ENCODE measurements at regions not wholly inside any gene's neighbourhood (a gene's known extent, or its start where the extent isn't known, plus 50 kb on each side); places are given as distances from the start of the nearest gene placed in this dataset.

- Histone ChIP-seq H3K4me1 (no peaks in the 10 kb centered on the region), H3K9me3 (peaks cover 0 to 16% (median 9%) of the 10 kb centered on the region in 8 donors), H3K27ac (no peak overlapping the region), H3K4me3 (no peak overlapping the region), H3K36me3 (no peaks in the 10 kb centered on the region), H3K27me3 (replicated peaks in 1 of 7) (peaks cover 0 to 9% (median 0%) of the 10 kb centered on the region in 7 donors)
- no peak for TF ChIP-seq POLR2A (IDR thresholded peaks at IDR 0.05)
- TF ChIP-seq CTCF (IDR thresholded peaks at IDR 0.05 in 8 of 11, conservative IDR thresholded peaks at IDR 0.05 in 3 of 11) = no peak
- TF ChIP-seq POLR2AphosphoS5 (IDR thresholded peaks at IDR 0.05) = no peak
- intact Hi-C loops (cut with DNase I; ENCODE audit: low total_unique reads) = no loop called here
- no peak for DNase-seq
- 31 to 41% (median 36%) methylated on average over 8 of the region's 8 CpGs for WGBS, 5 donors
Measured at GRCh38 chr16:52068447-52069074, 478.4 kb downstream of the TOX3 start.

- peaks cover 0 to 9% (median 0%) of the 10 kb centered on the region in 7 donors for H3K27me3 ChIP-seq (replicated peaks in 1 of 7)
- H3K4me3 ChIP-seq = no peak overlapping the region
- no peaks in the 10 kb centered on the region for H3K36me3 ChIP-seq
- no peak for TF ChIP-seq CTCF (IDR thresholded peaks at IDR 0.05 in 8 of 11, conservative IDR thresholded peaks at IDR 0.05 in 3 of 11)
- TF ChIP-seq POLR2A (IDR thresholded peaks at IDR 0.05) = no peak
- no peak for TF ChIP-seq POLR2AphosphoS5 (IDR thresholded peaks at IDR 0.05)
- H3K4me1 ChIP-seq = no peaks in the 10 kb centered on the region
- DNase-seq = no peak
- whole genome bisulfite sequencing, 5 donors = 42 to 54% (median 44%) methylated on average over 2 of the region's 2 CpGs
- no peak overlapping the region for H3K27ac ChIP-seq
- intact Hi-C loops (cut with DNase I; ENCODE audit: low total_unique reads) = no loop called here
- H3K9me3 ChIP-seq = peaks cover 0 to 16% (median 9%) of the 10 kb centered on the region in 8 donors
Measured at GRCh38 chr16:52066962-52067361, 480.0 kb downstream of the TOX3 start.

GRCh38 chr16:52056259-52056658, 490.7 kb downstream of the TOX3 start:
- H3K36me3 ChIP-seq = no peaks in the 10 kb centered on the region
- WGBS, 5 donors = 83 to 94% (median 86%) methylated on average over 1 of the region's 1 CpG
- no peak for TF ChIP-seq CTCF (IDR thresholded peaks at IDR 0.05 in 8 of 11, conservative IDR thresholded peaks at IDR 0.05 in 3 of 11)
- intact Hi-C loops (cut with DNase I; ENCODE audit: low total_unique reads) = no loop called here
- H3K27me3 ChIP-seq (replicated peaks in 1 of 7) = no peaks in the 10 kb centered on the region
- no peak for DNase-seq
- no peaks in the 10 kb centered on the region for H3K9me3 ChIP-seq
- no peaks in the 10 kb centered on the region for H3K4me1 ChIP-seq
- no peak overlapping the region for H3K4me3 ChIP-seq
- H3K27ac ChIP-seq = no peak overlapping the region

- H3K4me3 ChIP-seq = no peak overlapping the region
- no peak for DNase-seq
- peaks cover 0 to 2% (median 0%) of the 10 kb centered on the region in 8 donors for H3K9me3 ChIP-seq
- H3K27me3 ChIP-seq (replicated peaks in 1 of 7) = no peaks in the 10 kb centered on the region
- intact Hi-C loops (cut with DNase I; ENCODE audit: low total_unique reads) = no loop called here
- no peaks in the 10 kb centered on the region for H3K36me3 ChIP-seq
- 47 to 65% (median 50%) methylated on average over 2 of the region's 2 CpGs for WGBS, 5 donors
- TF ChIP-seq CTCF (IDR thresholded peaks at IDR 0.05 in 8 of 11, conservative IDR thresholded peaks at IDR 0.05 in 3 of 11) (no peak), POLR2A (IDR thresholded peaks at IDR 0.05) (no peak), POLR2AphosphoS5 (IDR thresholded peaks at IDR 0.05) (no peak)
- H3K4me1 ChIP-seq = no peaks in the 10 kb centered on the region
- H3K27ac ChIP-seq = no peak overlapping the region
Measured at GRCh38 chr16:52055381-52055780, 491.6 kb downstream of the TOX3 start.
